OCI-LY7 (cell line): ENCODE measurements at regions not wholly inside any gene's neighbourhood (a gene's known extent, or its start where the extent isn't known, plus 50 kb on each side); places are given as distances from the start of the nearest gene placed in this dataset.

Experiments
- BruUV-seq: library from RNA; stranded (reverse); fragments of 400-500 nt; replicated peaks from 2 replicates; lab custom pipeline; 2021; lab: Mats Ljungman, UMichigan
- CTCF ChIA-PET: fragments of 300-600 bp; sonication (Branson Sonifier 250); formaldehyde crosslinking; loops from one replicate; lab custom pipeline; 2022; ENCODE audit warnings: antibody characterized with exemption; ENCODE audit not compliant: unreplicated experiment; lab: Charles Lee
- POLR2A ChIA-PET: fragments of 300-600 bp; sonication (Branson Sonifier 250); formaldehyde crosslinking; loops from one replicate; lab custom pipeline; 2022; ENCODE audit warnings: antibody characterized with exemption; lab: Charles Lee
- DNase-seq: peaks from one replicate; pipeline ENCODE4 v3.0.0-alpha.2; 2015; ENCODE audit warnings: low spot score
- H2AFZ ChIP-seq: fragments of 200-600 bp; sonication (generic), shearing (Covaris generic); 2 replicates; pipeline ENCODE4 v1.6.1; 2014; ENCODE audit warnings: mild to moderate bottlenecking, antibody characterized with exemption, low read length, moderate library complexity
- H3K27ac ChIP-seq: fragments of 200-600 bp; sonication (generic); 2 replicates; pipeline ENCODE4 v1.5.1; 2014; ENCODE audit warnings: mixed run types, low read depth, mild to moderate bottlenecking, moderate library complexity, low read length, inconsistent platforms; ENCODE audit not compliant: poor library complexity, severe bottlenecking
- H3K36me3 ChIP-seq: fragments of 200-600 bp; sonication (generic); 2 replicates; pipeline ENCODE4 v1.6.1; 2014; ENCODE audit warnings: mild to moderate bottlenecking, antibody characterized with exemption, low read length, moderate library complexity, mixed read lengths; ENCODE audit not compliant: insufficient read depth
- H3K4me1 ChIP-seq: fragments of 200-600 bp; sonication (generic); 2 replicates; pipeline ENCODE4 v1.5.1; 2014; ENCODE audit warnings: mild to moderate bottlenecking, low read length; ENCODE audit not compliant: insufficient read depth, poor library complexity, severe bottlenecking
- H3K4me2 ChIP-seq: fragments of 200-600 bp; sonication (generic); 2 replicates; pipeline ENCODE4 v1.6.1; 2014; ENCODE audit warnings: mild to moderate bottlenecking, low read length
- H3K4me3 ChIP-seq: fragments of 200-600 bp; sonication (generic); 2 replicates; pipeline ENCODE4 v1.5.1; 2014; ENCODE audit warnings: mild to moderate bottlenecking, low read depth, low read length; ENCODE audit not compliant: poor library complexity, severe bottlenecking
- H3K79me2 ChIP-seq: fragments of 200-600 bp; sonication (generic); 2 replicates; pipeline ENCODE4 v1.6.1; 2016; ENCODE audit warnings: low read depth, mild to moderate bottlenecking, low read length, moderate library complexity, mixed read lengths; ENCODE audit not compliant: insufficient read depth
- H3K9me2 ChIP-seq: fragments of 200-600 bp; sonication (generic); 2 replicates; pipeline ENCODE4 v1.6.1; 2016; ENCODE audit warnings: mild to moderate bottlenecking, low read length, mixed read lengths; ENCODE audit not compliant: insufficient read depth
- H3K9me3 ChIP-seq: fragments of 200-600 bp; sonication (generic); 2 replicates; pipeline ENCODE4 v1.6.1; 2014; ENCODE audit warnings: mild to moderate bottlenecking, mixed run types, low read length, mixed read lengths
- H4K20me1 ChIP-seq: fragments of 200-600 bp; sonication (generic); 2 replicates; pipeline ENCODE4 v1.6.1; 2014; ENCODE audit warnings: mild to moderate bottlenecking, antibody characterized with exemption, low read length, moderate library complexity, mixed read lengths; ENCODE audit not compliant: insufficient read depth
- CTCF ChIP-seq: fragments of 200-600 bp; sonication (generic); conservative IDR thresholded peaks from 2 replicates; pipeline ENCODE4 v1.5.1; 2014; ENCODE audit warnings: mild to moderate bottlenecking, antibody characterized with exemption, low read length, moderate library complexity, mixed read lengths
- EZH2phosphoT487 ChIP-seq: fragments of 200-600 bp; sonication (generic); IDR thresholded peaks from 2 replicates; pipeline ENCODE4 v1.6.1; 2018; ENCODE audit warnings: low read depth, borderline replicate concordance, mild to moderate bottlenecking, mixed run types, antibody characterized with exemption, low read length, moderate library complexity, mixed read lengths
- intact Hi-C: fragments of 100-400 bp; cut with micrococcal nuclease; formaldehyde crosslinking; loops from one replicate; pipeline ENCODE4 v1.10.0; 2022; ENCODE audit not compliant: unreplicated experiment

GRCh38 chr19:23992348-23992747, 77.7 kb downstream of the ZNF726 start:
- ChIA-PET CTCF (no interaction called here), POLR2A (no interaction called here)
- BruUV-seq, result no TSS peak
- Histone ChIP-seq H2AFZ (no peak overlapping the region), H3K4me3 (no peak overlapping the region), H3K9me3 (no peaks in the 10 kb centered on the region; the same call in 1 of the 2 replicates), H3K27ac (no peak overlapping the region), H3K79me2 (no peaks in the 10 kb centered on the region), H4K20me1 (no peaks in the 10 kb centered on the region), H3K9me2 (no peaks in the 10 kb centered on the region), H3K4me1 (no peaks in the 10 kb centered on the region), H3K4me2 (no peak overlapping the region), H3K36me3 (no peaks in the 10 kb centered on the region)
- DNase-seq, result no peak
- intact Hi-C loops, result no loop called here
- TF ChIP-seq CTCF (no peak), EZH2phosphoT487 (no peak)

- no TSS peak for BruUV-seq
- ChIA-PET CTCF (no interaction called here), POLR2A (no interaction called here)
Observed at GRCh38 chr19:23993440-23993839, 78.8 kb downstream of the ZNF726 start.

More at GRCh38 chr19:23993440-23993839, 78.8 kb downstream of the ZNF726 start:
- Histone ChIP-seq H3K36me3 (no peaks in the 10 kb centered on the region), H3K27ac (no peak overlapping the region), H3K9me2 (no peaks in the 10 kb centered on the region), H3K4me2 (no peak overlapping the region), H3K79me2 (no peaks in the 10 kb centered on the region), H2AFZ (no peak overlapping the region), H3K9me3 (peaks cover 4% of the 10 kb centered on the region; the same call in 1 of the 2 replicates), H4K20me1 (no peaks in the 10 kb centered on the region), H3K4me3 (no peak overlapping the region), H3K4me1 (no peaks in the 10 kb centered on the region)
- no peak for DNase-seq
- intact Hi-C loops, result no loop called here
- TF ChIP-seq EZH2phosphoT487 (no peak), CTCF (no peak)
